Mammary epithelial cell (primary cell): ENCODE measurements at regions not wholly inside any gene's neighbourhood (a gene's known extent, or its start where the extent isn't known, plus 50 kb on each side); places are given as distances from the start of the nearest gene placed in this dataset.

Source experiments
- CTCF ChIP-seq, 2 donors: IDR thresholded peaks in 1 of 2; conservative IDR thresholded peaks in 1 of 2; 2 replicates each; pipeline ENCODE4 v1.5.1; 2011 to 2012; ENCODE audit warnings: inconsistent platforms in 2 of 2, low read length in 2 of 2, mild to moderate bottlenecking in 2 of 2, control low read depth in 1 of 2, low read depth in 1 of 2; ENCODE audit not compliant: insufficient read depth in 1 of 2; ENCODE audit errors: extremely low read depth in 1 of 2
- EZH2 ChIP-seq: IDR thresholded peaks from 2 replicates; pipeline ENCODE4 v1.6.1; 2012; ENCODE audit warnings: low read length, inconsistent platforms, borderline replicate concordance

GRCh38 chr4:126843492-126844067, 789.2 kb upstream of the INTU start:
- TF ChIP-seq CTCF (conservative IDR thresholded peaks at IDR 0.05 in 1 of 2, IDR thresholded peaks at IDR 0.05 in 1 of 2; ENCODE audit: extremely low read depth in 1 of 2, insufficient read depth in 1 of 2, low read depth in 1 of 2, low read length in 2 of 2) (no peak), EZH2 (no peak)
